AG04449 (cell line): ENCODE measurements at regions not wholly inside any gene's neighbourhood (a gene's known extent, or its start where the extent isn't known, plus 50 kb on each side); places are given as distances from the start of the nearest gene placed in this dataset.

Experiments used
- CTCF ChIA-PET: fragments of 350-600 bp; formaldehyde crosslinking; extraction: SDS; loops from one replicate; lab custom pipeline; 2021; ENCODE audit warnings: antibody characterized with exemption; lab: Yijun Ruan, JAX
- POLR2A ChIA-PET: fragments of 400-600, 350-600 bp; formaldehyde crosslinking; extraction: SDS; loops from one replicate; lab custom pipeline; 2020; ENCODE audit warnings: antibody characterized with exemption, inconsistent platforms; lab: Yijun Ruan, JAX
- DNase-seq: peaks from one replicate; pipeline ENCODE4 v3.0.0-alpha.2; 2010; ENCODE audit warnings: low read depth, low spot score
- H3K4me3 ChIP-seq: 2 replicates; pipeline ENCODE4 v1.5.1; 2011; ENCODE audit warnings: low read depth, mild to moderate bottlenecking, control low read depth, low read length
- TF ChIP-seq, protein P1 (sequence below): IDR thresholded peaks from one replicate; pipeline ENCODE4 v1.5.1; 2011; ENCODE audit warnings: mild to moderate bottlenecking, moderate library complexity, low read length, control low read depth, inconsistent platforms; ENCODE audit not compliant: insufficient read depth; ENCODE audit errors: missing control alignments

DNA sequence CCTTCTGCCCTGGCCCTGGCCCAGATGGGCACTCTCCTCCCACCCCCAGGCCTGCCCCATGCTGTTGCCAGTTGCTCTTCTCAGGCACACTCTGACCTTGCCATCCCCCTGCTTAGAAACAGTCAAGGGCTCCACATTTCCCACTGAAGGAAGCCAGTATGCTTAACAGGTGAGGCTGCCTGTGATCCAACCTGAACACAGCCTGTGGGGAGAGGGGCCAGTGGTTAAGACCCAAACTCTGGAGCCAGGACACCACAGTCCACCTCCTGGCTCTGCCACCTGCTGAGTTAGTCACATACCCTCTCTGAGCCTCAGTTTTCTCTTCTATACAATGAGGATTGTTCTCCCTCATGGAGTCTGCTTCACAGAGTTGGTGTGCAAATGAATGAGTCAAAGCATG lies 526.9 kb downstream of the MATN1 start:
- no peak for DNase-seq
- TF ChIP-seq, protein P1, sequence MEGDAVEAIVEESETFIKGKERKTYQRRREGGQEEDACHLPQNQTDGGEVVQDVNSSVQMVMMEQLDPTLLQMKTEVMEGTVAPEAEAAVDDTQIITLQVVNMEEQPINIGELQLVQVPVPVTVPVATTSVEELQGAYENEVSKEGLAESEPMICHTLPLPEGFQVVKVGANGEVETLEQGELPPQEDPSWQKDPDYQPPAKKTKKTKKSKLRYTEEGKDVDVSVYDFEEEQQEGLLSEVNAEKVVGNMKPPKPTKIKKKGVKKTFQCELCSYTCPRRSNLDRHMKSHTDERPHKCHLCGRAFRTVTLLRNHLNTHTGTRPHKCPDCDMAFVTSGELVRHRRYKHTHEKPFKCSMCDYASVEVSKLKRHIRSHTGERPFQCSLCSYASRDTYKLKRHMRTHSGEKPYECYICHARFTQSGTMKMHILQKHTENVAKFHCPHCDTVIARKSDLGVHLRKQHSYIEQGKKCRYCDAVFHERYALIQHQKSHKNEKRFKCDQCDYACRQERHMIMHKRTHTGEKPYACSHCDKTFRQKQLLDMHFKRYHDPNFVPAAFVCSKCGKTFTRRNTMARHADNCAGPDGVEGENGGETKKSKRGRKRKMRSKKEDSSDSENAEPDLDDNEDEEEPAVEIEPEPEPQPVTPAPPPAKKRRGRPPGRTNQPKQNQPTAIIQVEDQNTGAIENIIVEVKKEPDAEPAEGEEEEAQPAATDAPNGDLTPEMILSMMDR = no peak
- H3K4me3 ChIP-seq = no peak overlapping the region
- ChIA-PET POLR2A (no interaction called here), CTCF (no interaction called here)

DNA sequence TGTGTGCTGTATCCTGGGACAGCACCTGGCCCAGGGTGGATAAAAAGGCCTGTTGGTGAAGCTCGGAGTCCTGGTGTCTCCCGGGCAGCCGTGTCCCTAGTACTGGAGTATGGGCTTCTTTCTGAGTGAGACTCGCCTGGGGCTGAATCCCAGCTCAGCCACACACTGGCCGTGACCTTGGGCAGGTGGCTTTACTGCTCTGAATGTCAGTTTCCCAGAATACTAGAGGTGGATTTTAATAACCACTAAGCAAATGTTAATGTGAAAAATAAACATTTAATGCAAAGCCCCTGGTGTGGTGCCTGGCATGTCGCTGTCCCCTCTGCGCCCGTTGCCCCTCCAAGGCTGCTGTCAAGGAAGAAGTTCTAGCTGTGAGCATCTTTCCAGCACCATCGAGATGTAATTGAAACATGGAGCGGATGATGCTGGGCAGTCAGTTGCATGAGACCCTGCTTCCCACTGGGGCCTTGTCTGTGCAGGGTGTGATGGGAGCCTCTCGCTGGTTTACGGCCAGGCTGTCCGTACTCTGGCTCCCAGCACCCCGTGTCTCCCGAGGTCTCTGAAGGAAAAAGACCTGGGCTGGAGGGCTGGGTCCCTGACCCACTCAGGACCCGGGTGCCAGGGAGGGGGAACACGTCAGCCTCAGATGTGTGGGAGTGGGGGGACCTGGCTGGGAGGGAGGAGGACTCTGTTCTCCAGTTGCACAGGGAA lies 527.8 kb downstream of the MATN1 start:
- ChIA-PET CTCF (no interaction called here), POLR2A (no interaction called here)
- DNase-seq = no peak
- H3K4me3 ChIP-seq = no peak overlapping the region
- TF ChIP-seq, protein P1 = no peak

DNA sequence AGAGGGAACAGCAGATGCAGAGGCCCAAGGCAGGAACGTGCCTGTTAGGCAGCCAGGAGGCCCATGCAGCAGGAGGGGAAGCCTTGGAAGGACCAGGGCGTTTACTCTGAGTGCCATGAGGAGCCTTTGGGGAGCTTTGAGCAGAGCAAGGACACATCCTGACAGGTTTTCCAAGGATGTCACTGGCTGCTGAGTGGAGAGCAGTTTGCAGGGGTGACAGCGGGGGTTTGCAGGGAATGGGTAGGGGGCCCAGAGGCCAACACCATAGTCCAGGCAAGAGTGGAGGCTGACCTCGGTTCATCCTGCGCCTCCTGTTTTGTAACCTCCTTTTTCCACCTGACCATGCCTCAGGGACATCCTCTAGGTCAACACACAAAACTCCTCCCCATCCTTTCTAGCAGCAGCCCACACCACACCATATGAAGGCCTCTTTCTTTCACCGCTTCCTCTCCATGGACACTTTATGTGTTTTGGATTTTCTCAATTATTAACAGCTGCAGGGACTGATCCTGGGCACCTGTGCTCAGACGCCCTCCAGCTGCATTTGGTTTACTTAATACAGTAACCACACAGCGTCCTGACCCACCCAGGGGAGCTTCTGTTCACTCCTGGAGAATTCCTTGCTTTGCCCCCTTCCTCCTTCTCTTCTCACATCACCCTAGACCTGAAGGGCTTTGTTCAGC lies 528.5 kb downstream of the MATN1 start:
- ChIA-PET POLR2A (no interaction called here), CTCF (no interaction called here)
- H3K4me3 ChIP-seq = no peak overlapping the region
- TF ChIP-seq, protein P1 = no peak
- no peak for DNase-seq

DNA sequence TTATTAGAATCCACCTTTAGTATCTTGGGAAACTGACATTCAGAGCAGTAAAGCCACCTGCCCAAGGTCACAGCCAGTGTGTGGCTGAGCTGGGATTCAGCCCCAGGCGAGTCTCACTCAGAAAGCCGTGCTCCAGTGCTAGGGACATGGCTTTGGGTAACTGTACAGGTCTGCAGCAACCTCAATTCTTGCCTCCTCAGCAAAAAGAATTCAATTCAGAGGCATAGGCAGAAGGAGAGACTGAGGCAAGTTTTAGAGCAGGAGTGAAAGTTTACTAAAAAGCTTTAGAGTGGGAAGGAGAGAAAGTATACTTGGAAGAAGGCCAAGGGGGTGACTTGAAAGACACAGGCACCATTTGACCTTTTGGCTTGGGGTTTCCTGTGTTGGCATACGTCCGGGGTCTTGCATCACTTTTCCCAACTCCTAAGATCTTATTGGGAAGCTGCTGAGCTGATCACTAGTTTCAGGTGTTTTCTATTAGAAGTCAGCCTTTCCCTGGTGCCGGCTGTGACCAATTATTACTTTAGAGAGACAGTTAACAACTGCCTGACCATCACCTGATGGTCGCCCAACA lies 529.3 kb downstream of the MATN1 start:
- no peak for DNase-seq
- POLR2A ChIA-PET = no interaction called here
- TF ChIP-seq, protein P1 = no peak
- CTCF ChIA-PET = no interaction called here
- H3K4me3 ChIP-seq = no peak overlapping the region

DNA sequence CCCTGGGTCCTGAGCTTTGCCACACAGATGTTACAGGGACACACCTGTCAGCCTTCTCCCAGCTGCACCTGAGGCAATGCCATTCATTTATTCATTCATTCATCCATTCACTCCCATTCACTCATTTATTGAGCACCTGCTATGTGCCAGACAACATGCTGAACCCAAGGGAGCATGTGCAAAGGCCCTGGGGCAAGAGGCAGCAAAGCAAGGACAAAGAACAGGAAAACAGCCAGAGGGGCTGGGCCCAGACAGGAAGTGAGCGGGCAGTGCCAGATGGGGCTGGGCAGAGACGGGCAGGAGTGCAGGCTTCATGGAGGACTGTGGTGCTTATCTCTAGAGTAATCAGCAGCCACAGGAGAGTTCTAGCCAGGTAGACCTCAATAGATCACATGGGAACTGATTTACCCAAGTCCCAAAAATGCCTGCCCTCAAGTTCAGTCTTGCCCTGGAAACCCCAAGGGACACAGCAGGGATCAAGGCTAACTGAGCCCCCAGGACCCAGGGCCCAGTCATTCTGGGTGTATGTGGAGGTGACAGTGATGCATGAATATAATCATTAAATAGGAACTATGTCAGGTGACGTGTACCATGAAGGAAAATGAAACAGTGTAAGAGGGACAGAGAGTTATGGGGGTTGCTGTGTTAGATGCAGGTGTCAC lies 530.3 kb downstream of the MATN1 start:
- DNase-seq = no peak
- TF ChIP-seq, protein P1 = no peak
- CTCF ChIA-PET = no interaction called here
- POLR2A ChIA-PET = no interaction called here
- H3K4me3 ChIP-seq = no peak overlapping the region
